Iris pigment epithelial cell (primary cell): ENCODE measurements at regions not wholly inside any gene's neighbourhood (a gene's known extent, or its start where the extent isn't known, plus 50 kb on each side); places are given as distances from the start of the nearest gene placed in this dataset.

Source experiments
- DNase-seq: peaks from one replicate; pipeline ENCODE4 v3.0.0-alpha.2; 2011; ENCODE audit warnings: low read depth

DNA sequence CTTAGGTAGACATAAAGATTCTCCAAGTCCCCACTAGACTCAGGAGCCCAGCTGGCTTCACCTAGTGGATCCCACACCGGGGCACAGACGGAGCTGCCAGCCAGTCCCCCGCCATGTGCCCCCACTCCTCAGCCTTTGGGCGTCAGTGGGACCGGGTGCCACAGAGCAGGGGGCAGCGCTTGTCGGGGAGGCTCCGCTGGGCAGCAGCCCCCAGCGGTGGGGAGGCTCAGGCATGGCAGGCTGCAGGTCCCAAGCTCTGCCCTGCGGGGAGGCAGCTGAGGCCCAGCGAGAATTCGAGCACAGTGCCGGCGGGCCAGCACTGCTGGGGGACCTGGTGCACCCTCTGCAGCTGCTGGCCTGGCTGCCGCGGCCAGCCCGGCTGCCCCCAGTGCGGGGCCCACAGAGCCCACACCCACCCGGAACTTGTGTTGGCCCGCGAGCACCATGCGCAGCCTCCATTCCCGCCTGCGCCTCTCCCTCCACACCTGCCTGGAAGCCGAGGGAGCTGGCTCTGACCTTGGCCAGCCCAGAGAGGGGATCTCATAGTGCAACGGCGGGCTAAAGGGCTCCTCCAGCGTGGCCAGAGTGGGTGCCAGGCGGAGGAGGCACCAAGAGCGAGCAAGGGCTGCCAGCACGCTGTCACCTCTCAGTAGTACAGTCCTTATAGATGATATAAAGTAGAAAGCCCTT lies 390.7 kb downstream of the PLK2 start:
- no peak for DNase-seq

- no peak for DNase-seq
Observed at GRCh38 chr5:58066557-58066956, 393.3 kb downstream of the PLK2 start.

DNA sequence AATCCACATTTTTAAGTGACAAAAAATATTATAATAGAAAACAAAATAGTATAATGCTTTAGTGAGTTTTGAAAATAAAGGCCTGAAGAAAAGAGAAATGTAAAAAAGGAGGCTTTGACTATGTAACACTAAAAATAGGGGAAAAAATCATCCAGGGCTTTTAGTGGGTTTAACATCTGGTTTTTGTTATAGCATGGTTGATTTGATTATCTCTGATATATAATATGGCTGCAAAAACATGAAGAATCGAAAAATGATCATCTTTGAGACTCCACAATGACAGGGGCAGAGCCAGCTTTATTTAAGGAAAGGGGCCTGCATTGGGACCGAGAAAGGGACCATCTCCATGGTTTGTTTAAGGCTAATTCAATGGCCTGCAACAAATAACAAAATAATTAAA lies 393.8 kb downstream of the PLK2 start:
- no peak for DNase-seq

- peak; percentile 5 for DNase-seq
Observed at GRCh38 chr5:58064801-58065200, 395.1 kb downstream of the PLK2 start.

DNA sequence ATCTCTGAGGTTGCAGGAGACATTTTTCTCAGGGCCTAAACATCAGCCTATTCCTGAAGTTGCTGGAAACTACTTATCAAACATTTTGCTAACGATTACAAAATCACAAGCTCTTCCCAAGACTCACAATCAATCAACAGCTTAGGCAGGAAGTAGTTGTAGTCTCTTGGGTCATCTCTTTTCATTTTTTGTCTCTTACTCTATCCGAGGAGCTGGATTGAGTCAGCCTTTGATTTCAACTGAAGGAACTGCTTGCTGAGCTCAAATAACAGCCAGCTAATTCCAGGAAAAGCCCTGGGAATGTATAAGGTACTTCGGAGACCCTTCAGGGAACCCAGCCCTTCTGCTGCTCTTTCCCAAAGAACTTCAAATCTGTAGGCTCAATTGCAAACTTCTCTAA lies 398.9 kb downstream of the PLK2 start:
- peak; percentile 64 for DNase-seq

- no peak for DNase-seq
Observed at GRCh38 chr5:58057324-58057723, 402.6 kb downstream of the PLK2 start.

- peak; percentile 75 for DNase-seq
Observed at GRCh38 chr5:58056546-58056945, 403.3 kb downstream of the PLK2 start.

- DNase-seq: no peak
Observed at GRCh38 chr5:58054018-58054417, 405.9 kb downstream of the PLK2 start.

DNA sequence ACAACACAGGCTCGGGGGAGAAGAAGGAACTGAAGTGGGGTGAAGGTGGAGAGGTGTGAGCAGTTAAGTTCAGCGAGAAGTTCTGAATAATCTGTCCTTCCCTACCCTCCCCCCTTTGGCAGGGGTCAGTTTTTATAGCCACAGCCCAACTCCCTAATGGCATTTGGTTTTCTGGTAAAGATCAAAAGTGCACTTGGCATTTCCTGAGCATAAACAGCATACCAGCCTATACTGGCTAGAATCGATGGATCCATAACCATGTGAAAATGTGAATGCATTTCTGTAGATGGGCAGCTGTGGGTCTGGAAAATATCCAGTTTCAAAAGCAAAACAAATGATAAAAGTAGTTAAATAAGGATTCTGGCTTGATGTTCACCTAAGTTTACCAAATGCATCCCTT lies 410.9 kb downstream of the PLK2 start:
- DNase-seq: no peak

GRCh38 chr5:58048185-58048925 lies 411.5 kb downstream of the PLK2 start:
- no peak for DNase-seq

DNA sequence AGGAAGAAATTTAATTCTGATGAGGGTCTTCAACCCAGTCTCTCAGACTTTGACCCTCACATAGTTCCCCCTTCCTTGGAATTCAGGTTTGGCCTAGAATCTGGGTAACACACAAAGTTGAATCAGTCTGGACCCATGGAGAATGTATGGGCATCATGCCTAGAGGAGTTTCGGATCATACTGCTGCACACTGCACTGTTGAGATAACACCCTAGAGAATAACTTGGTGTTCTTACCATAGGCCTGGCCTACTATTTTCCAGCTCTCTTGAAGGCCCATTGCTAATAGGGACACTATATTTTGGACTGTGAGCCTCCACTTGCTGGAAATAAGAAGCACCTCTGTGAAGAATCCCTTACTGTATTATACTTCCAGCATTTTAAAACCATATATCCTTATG lies 413.5 kb downstream of the PLK2 start:
- DNase-seq: no peak

DNA sequence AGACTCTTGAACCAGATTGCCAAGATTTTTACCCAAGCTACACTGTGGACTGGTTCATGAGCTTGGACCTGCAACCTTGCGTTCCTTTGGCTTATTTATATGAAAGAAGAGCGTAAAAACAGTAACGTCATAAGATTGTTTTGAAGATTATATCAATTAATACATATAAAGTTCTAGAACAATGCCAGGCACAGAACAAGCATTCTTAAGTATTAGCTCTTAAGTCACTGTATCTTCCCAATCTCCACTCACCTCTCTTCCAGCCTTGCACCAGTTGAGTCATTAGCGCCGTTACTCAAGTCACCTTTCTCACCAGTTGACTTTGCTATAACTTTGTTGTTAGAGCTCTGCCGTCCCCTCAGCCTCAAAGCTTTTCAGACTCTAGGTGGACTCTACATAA lies 415.7 kb downstream of the PLK2 start:
- no peak for DNase-seq

GRCh38 chr5:58043032-58043945 lies 416.6 kb downstream of the PLK2 start:
- DNase-seq: peak; percentile 51

- DNase-seq: no peak
Observed at GRCh38 chr5:58041884-58042283, 418.0 kb downstream of the PLK2 start.

DNA sequence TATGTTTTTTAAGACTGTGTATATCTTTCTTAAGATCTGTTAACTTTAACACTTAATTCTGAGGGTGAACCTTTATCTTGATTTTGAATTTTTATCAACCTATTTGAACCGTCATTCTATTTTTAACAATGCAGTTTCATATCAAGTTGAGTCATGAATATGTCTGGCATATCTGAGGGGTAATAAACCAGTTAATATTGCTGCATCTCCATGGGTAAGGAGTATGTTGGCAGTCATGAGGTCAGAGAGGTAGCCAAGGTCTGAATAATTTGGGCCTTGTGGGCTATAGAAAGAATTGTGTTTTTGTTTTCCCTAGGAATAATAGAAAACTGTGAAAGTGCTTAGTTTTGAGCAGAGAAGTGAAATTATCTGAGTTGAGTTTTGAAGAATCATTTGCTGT lies 419.0 kb downstream of the PLK2 start:
- peak; percentile 4 for DNase-seq

DNA sequence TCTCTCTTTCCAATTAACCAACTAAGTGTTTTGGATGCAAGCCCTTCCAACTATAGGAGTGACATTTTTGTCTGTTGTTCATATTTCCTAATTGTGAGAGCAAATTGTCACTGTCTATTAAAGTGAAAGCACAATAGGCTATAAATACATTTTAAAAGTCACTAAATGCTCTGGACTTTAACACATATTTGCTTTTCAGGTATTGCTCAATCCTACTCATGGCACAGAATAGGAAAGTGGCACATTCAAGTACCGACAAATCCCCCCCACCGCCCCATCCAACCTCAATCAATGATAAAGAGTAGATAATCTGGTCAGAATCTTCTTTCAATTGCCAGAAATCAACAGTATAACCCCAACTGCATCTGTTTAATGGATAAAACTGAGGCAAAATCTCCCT lies 419.8 kb downstream of the PLK2 start:
- DNase-seq: no peak

GRCh38 chr5:58037899-58038298 lies 422.0 kb downstream of the PLK2 start:
- DNase-seq: no peak

DNA sequence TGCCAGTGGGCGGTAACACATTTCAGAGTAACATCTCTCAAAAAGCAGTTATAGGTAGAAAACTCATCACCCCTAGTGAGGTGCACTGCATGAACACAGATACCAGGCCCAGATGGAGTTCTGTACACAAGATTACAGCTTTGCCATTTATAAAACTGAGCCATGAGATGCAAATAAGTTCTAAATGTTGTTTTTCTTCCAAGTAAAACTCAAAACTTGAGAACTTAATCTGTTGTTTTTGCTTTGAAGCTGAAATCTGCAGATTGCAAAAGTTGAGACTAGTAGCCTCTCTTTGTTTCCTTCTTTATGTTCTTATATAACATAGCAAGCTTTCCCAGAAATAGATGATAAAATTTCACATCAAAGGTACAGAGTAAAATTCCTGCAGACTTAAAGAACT lies 434.1 kb downstream of the PLK2 start:
- no peak for DNase-seq

GRCh38 chr5:58024151-58024550 lies 435.7 kb downstream of the PLK2 start:
- DNase-seq: no peak

DNA sequence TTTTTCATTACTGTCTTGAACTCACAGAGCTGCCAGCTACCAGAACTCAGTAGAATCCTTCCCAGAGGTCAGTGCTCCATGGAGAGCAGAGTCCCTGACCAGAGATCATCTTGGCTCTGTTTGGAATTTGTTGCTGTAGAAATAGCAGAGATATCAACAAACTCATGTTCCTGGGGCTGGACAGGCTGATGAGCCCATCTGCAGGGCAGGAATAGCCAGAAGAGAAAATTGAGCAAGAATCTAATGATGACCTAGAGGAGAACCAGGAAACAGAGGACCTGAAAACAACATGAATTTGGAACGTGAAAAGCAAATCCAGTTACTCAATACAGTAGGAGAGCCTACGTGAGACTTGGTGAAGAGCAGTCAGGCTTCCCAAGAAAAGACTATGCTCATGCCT lies 437.8 kb downstream of the PLK2 start:
- peak; percentile 42 for DNase-seq

GRCh38 chr5:58021466-58021865 lies 438.4 kb downstream of the PLK2 start:
- no peak for DNase-seq

DNA sequence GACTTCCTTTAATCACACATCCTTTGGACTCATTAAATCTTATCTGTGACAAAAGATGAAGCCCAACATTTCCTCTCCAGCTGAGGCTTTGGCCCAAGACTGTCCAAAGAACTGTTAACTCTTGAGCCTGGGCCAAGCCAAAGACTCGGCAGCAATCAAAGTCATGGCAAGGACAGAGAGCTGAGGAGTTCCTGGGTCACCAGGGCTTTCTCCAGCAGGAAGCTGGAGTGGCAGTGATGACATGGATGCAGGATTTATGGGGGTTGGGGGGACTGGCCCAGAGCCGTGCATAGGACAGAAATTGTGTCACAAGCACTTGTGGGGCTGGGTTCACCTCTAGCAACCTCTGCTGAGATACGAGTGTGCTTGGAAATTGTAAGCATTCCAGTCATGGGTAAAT lies 440.3 kb downstream of the PLK2 start:
- no peak for DNase-seq

- no peak for DNase-seq
Observed at GRCh38 chr5:58018016-58018415, 441.9 kb downstream of the PLK2 start.
